Activated CD4-positive, alpha-beta T cell treated with anti-CD3 and anti-CD28 coated beads for 48 hours (primary cell): ENCODE measurements at regions not wholly inside any gene's neighbourhood (a gene's known extent, or its start where the extent isn't known, plus 50 kb on each side); places are given as distances from the start of the nearest gene placed in this dataset.

Experiments used
- DNase-seq: peaks from one replicate; pipeline ENCODE4 v3.0.0-alpha.2; 2020

GRCh38 chr15:77540312-77541060 lies 92.2 kb downstream of the LINGO1 start:
- no peak for DNase-seq

- no peak for DNase-seq
These were observed 93.8 kb downstream of the LINGO1 start for GRCh38 chr15:77538793-77539497.

- no peak for DNase-seq
These were observed 94.7 kb downstream of the LINGO1 start for GRCh38 chr15:77538027-77538451.

- DNase-seq, result no peak
These were observed 95.7 kb downstream of the LINGO1 start for GRCh38 chr15:77537006-77537405.

- no peak for DNase-seq
These were observed 96.9 kb downstream of the LINGO1 start for GRCh38 chr15:77535845-77536244.
